VCaP (cell line): ENCODE measurements at regions not wholly inside any gene's neighbourhood (a gene's known extent, or its start where the extent isn't known, plus 50 kb on each side); places are given as distances from the start of the nearest gene placed in this dataset.

Experiments
- H3K27ac ChIP-seq: fragments of 450-650 bp; 2 replicates; pipeline ENCODE4 v1.5.1; 2017
- CTCF ChIP-seq: fragments of 450-650 bp; conservative IDR thresholded peaks from 2 replicates; pipeline ENCODE4 v1.5.1; 2017; ENCODE audit warnings: mild to moderate bottlenecking, moderate library complexity

GRCh38 chr10:83212632-83213334 lies 926.5 kb upstream of the GHITM start:
- no peak; the same call in 1 of the 2 replicates for TF ChIP-seq CTCF
- peak overlapping the region; percentile 18 for H3K27ac ChIP-seq

GRCh38 chr10:83214136-83214535 lies 925.2 kb upstream of the GHITM start:
- TF ChIP-seq CTCF: no peak
- no peak overlapping the region for H3K27ac ChIP-seq

DNA sequence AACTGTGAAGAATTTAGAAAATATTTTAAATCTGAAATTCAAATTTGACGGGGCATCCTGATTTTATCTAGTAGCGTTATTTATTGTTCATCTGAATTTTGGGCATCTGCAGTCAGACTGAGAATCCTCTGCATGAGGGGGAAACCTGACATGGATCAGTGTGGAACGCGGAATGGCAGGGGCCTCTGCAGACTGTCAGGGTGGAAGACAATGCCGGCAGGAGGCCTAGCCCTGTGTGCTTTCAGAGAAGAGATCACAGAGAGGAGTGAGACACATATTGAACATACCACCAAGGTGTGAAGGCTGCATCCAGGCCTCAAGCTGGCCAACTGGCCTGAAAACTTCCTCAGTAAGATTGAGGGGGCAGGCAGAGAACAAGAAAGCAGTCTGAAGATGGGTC lies 921.1 kb upstream of the GHITM start:
- no peak for TF ChIP-seq CTCF
- no peak overlapping the region for H3K27ac ChIP-seq

- TF ChIP-seq CTCF: no peak
- no peak overlapping the region; the same call in 1 of the 2 replicates for H3K27ac ChIP-seq
Measured at GRCh38 chr10:83222300-83222699, 917.0 kb upstream of the GHITM start.

DNA sequence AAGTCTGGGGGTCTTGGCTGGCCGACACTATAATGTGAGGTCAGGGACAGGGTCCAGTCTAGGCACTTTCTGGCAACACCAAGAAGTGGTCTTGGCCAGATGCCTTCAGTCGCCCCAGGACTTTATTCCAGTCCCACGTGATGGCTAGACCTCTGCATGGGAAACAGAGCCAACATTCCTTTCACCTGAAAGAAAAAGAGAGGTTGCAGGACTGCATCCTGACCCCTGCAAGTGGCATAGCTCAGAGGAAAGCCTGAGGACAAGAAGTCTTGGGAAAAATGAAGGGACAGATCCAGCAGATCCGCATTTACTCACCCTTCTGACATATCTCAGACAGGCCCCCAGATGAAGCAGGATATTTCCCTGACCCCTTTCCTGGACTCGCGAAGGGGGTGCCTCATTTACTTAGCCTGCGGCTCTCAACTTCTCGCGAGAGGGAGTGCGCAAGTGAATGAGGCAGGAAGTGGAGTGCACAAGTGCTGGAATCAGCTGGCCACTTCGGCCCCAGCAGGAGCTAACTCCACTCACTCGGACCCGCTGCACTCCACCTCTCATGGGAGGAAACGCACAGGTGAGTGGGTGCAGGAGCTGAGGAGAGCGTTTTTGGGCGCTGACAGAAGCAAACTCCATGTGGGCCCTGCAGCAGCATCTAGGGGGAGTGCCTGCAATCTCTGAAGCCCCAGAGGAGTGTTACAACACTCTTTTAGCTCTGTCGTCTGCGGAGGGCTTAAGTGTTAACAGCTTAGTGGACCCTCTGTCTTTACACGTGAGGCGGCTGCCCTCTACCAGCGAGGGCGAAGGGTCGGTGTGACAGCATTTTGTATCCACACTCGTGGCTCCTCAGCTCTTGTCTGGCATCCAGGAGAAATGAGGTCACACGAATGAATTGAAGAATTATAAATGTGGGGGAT lies 916.2 kb upstream of the GHITM start:
- TF ChIP-seq CTCF: no peak

DNA sequence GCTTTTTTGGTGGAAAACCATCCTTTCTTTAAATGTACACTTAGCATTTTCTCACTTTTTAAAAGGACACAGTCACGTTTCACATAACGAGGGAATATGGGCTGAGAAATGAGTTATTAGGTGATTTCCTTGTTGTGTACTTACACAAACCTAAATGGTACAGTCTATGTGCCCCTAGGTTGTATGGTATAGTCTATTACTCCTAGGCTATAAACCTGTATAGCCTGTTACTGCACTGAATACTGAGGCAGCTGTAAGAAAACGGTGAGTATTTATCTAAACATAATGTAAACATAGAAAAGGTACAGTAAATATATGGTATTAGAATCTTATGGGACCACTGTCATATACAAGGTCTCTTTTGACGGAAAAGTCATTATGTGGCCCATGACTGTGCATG lies 913.5 kb upstream of the GHITM start:
- no peak for TF ChIP-seq CTCF
- H3K27ac ChIP-seq: no peak overlapping the region

More for the DNA sequence above, 916.2 kb upstream of the GHITM start:
- H3K27ac ChIP-seq: no peak overlapping the region

DNA sequence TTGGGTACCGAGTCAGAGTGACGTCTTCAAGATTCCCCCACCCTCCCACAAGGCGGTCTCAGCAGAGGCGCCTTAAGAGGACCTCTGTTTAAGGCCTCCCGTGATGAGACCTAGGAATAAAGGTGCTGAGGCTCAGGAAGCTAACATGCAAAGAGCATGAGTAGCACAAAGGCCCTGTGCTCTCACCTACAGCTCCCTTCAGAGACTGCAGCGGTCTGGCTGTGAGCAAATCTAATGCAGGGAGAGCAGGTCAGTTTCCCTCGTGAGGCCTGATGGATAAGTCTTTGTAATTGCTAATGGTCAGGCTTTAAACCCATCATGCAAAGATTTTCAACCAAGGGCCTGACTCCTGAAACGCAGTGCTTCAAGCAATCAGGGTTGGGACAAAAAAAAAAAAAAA lies 909.3 kb upstream of the GHITM start:
- no peak overlapping the region for H3K27ac ChIP-seq
- TF ChIP-seq CTCF: no peak
